ENCODE measurements at regions not wholly inside any gene's neighbourhood (a gene's known extent, or its start where the extent isn't known, plus 50 kb on each side); places are given as distances from the start of the nearest gene placed in this dataset.

- FAIRE-seq (no peak), DNase-seq (ENCODE audit: insufficient read length) (no peak)
- TF ChIP-seq POLR2AphosphoS5 (IDR thresholded peaks at IDR 0.05; ENCODE audit: low read depth, low read length) (no peak), POLR2A (IDR thresholded peaks at IDR 0.05; ENCODE audit: low read depth, low read length) (no peak), TAF1 (IDR thresholded peaks at IDR 0.05; ENCODE audit: borderline replicate concordance, low read depth, low read length) (no peak)
Observed at GRCh38 chr1:65045022-65045817, 78.9 kb upstream of the JAK1 start.

GRCh38 chr1:65048335-65048734 lies 82.0 kb upstream of the JAK1 start:
- TF ChIP-seq TAF1 (IDR thresholded peaks at IDR 0.05; ENCODE audit: borderline replicate concordance, low read depth, low read length) (no peak), POLR2A (IDR thresholded peaks at IDR 0.05; ENCODE audit: low read depth, low read length) (no peak), POLR2AphosphoS5 (IDR thresholded peaks at IDR 0.05; ENCODE audit: low read depth, low read length) (no peak)
- FAIRE-seq (no peak), DNase-seq (ENCODE audit: insufficient read length) (no peak)

- DNase-seq (ENCODE audit: insufficient read length) (no peak), FAIRE-seq (no peak)
- TF ChIP-seq TAF1 (IDR thresholded peaks at IDR 0.05; ENCODE audit: borderline replicate concordance, low read depth, low read length), result no peak
- TF ChIP-seq POLR2A (IDR thresholded peaks at IDR 0.05; ENCODE audit: low read depth, low read length), result no peak
- TF ChIP-seq POLR2AphosphoS5 (IDR thresholded peaks at IDR 0.05; ENCODE audit: low read depth, low read length), result no peak
Observed at GRCh38 chr1:65049941-65050713, 83.8 kb upstream of the JAK1 start.

GRCh38 chr1:65050735-65051134 lies 84.4 kb upstream of the JAK1 start:
- FAIRE-seq (no peak), DNase-seq (ENCODE audit: insufficient read length) (no peak)
- TF ChIP-seq POLR2AphosphoS5 (IDR thresholded peaks at IDR 0.05; ENCODE audit: low read depth, low read length) (no peak), TAF1 (IDR thresholded peaks at IDR 0.05; ENCODE audit: borderline replicate concordance, low read depth, low read length) (no peak), POLR2A (IDR thresholded peaks at IDR 0.05; ENCODE audit: low read depth, low read length) (no peak)

GRCh38 chr1:65054481-65054880 lies 88.1 kb upstream of the JAK1 start:
- DNase-seq (ENCODE audit: insufficient read length) (no peak), FAIRE-seq (no peak)
- no peak for TF ChIP-seq TAF1 (IDR thresholded peaks at IDR 0.05; ENCODE audit: borderline replicate concordance, low read depth, low read length)
- no peak for TF ChIP-seq POLR2A (IDR thresholded peaks at IDR 0.05; ENCODE audit: low read depth, low read length)
- no peak for TF ChIP-seq POLR2AphosphoS5 (IDR thresholded peaks at IDR 0.05; ENCODE audit: low read depth, low read length)

GRCh38 chr1:65055747-65056146 lies 89.4 kb upstream of the JAK1 start:
- FAIRE-seq, result no peak
- TF ChIP-seq POLR2A (IDR thresholded peaks at IDR 0.05; ENCODE audit: low read depth, low read length) (no peak), TAF1 (IDR thresholded peaks at IDR 0.05; ENCODE audit: borderline replicate concordance, low read depth, low read length) (no peak), POLR2AphosphoS5 (IDR thresholded peaks at IDR 0.05; ENCODE audit: low read depth, low read length) (no peak)
- no peak for DNase-seq (ENCODE audit: insufficient read length)

GRCh38 chr1:65056234-65056633 lies 89.9 kb upstream of the JAK1 start:
- TF ChIP-seq POLR2A (IDR thresholded peaks at IDR 0.05; ENCODE audit: low read depth, low read length) (no peak), TAF1 (IDR thresholded peaks at IDR 0.05; ENCODE audit: borderline replicate concordance, low read depth, low read length) (no peak), POLR2AphosphoS5 (IDR thresholded peaks at IDR 0.05; ENCODE audit: low read depth, low read length) (no peak)
- DNase-seq (ENCODE audit: insufficient read length) (no peak), FAIRE-seq (no peak)

GRCh38 chr1:65056866-65057265 lies 90.5 kb upstream of the JAK1 start:
- DNase-seq (ENCODE audit: insufficient read length) (no peak), FAIRE-seq (no peak)
- no peak for TF ChIP-seq TAF1 (IDR thresholded peaks at IDR 0.05; ENCODE audit: borderline replicate concordance, low read depth, low read length)
- TF ChIP-seq POLR2A (IDR thresholded peaks at IDR 0.05; ENCODE audit: low read depth, low read length), result no peak
- TF ChIP-seq POLR2AphosphoS5 (IDR thresholded peaks at IDR 0.05; ENCODE audit: low read depth, low read length), result no peak

GRCh38 chr1:65059930-65060538 lies 88.0 kb upstream of the AK4 start:
- no peak for DNase-seq (ENCODE audit: insufficient read length)
- FAIRE-seq, result no peak
- TF ChIP-seq TAF1 (IDR thresholded peaks at IDR 0.05; ENCODE audit: borderline replicate concordance, low read depth, low read length), result no peak
- no peak for TF ChIP-seq POLR2AphosphoS5 (IDR thresholded peaks at IDR 0.05; ENCODE audit: low read depth, low read length)
- no peak for TF ChIP-seq POLR2A (IDR thresholded peaks at IDR 0.05; ENCODE audit: low read depth, low read length)

GRCh38 chr1:65062339-65062738 lies 85.7 kb upstream of the AK4 start:
- no peak for DNase-seq (ENCODE audit: insufficient read length)
- no peak for FAIRE-seq
- TF ChIP-seq POLR2AphosphoS5 (IDR thresholded peaks at IDR 0.05; ENCODE audit: low read depth, low read length) (no peak), POLR2A (IDR thresholded peaks at IDR 0.05; ENCODE audit: low read depth, low read length) (no peak), TAF1 (IDR thresholded peaks at IDR 0.05; ENCODE audit: borderline replicate concordance, low read depth, low read length) (no peak)

GRCh38 chr1:65063025-65063424 lies 85.0 kb upstream of the AK4 start:
- TF ChIP-seq TAF1 (IDR thresholded peaks at IDR 0.05; ENCODE audit: borderline replicate concordance, low read depth, low read length) (no peak), POLR2A (IDR thresholded peaks at IDR 0.05; ENCODE audit: low read depth, low read length) (no peak), POLR2AphosphoS5 (IDR thresholded peaks at IDR 0.05; ENCODE audit: low read depth, low read length) (no peak)
- FAIRE-seq, result no peak
- DNase-seq (ENCODE audit: insufficient read length), result no peak
